IMR-90 (cell line): ENCODE measurements at regions not wholly inside any gene's neighbourhood (a gene's known extent, or its start where the extent isn't known, plus 50 kb on each side); places are given as distances from the start of the nearest gene placed in this dataset.

Experiments
- BHLHE40 ChIP-seq: fragments of 150-350 bp; IDR thresholded peaks from 2 replicates; pipeline ENCODE4 v1.6.1; 2016; ENCODE audit warnings: mild to moderate bottlenecking, low read depth, low read length
- POLR2A ChIP-seq: IDR thresholded peaks from 2 replicates; pipeline ENCODE4 v1.6.1; 2012; ENCODE audit warnings: mild to moderate bottlenecking, low read depth, low read length
- TF ChIP-seq, protein P1 (sequence below): conservative IDR thresholded peaks from 2 replicates; pipeline ENCODE4 v1.5.1; 2012; ENCODE audit warnings: mild to moderate bottlenecking, low read depth, low read length, improper control_type of control experiment

DNA sequence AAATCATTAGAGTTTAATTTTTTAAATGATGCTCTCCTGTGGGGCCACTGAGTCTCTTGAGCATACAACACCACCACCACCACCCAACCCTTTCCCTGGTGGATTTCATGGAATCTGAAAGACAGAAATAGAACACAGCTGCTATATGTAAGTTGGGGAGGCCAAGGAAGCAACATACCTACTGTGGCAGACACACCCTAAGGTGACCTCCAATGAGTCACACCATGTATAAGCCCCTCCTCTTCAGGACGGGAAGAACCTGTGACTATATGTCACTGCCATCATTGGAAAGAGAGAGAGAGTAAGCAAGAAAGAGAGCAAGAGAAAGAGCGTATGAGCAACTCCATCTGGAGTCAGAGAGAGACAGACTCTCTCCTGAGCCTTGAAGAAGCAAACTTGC, 172.4 kb upstream of the NFE2L3 start:
- TF ChIP-seq POLR2A (no peak), BHLHE40 (no peak)
- TF ChIP-seq, protein P1, sequence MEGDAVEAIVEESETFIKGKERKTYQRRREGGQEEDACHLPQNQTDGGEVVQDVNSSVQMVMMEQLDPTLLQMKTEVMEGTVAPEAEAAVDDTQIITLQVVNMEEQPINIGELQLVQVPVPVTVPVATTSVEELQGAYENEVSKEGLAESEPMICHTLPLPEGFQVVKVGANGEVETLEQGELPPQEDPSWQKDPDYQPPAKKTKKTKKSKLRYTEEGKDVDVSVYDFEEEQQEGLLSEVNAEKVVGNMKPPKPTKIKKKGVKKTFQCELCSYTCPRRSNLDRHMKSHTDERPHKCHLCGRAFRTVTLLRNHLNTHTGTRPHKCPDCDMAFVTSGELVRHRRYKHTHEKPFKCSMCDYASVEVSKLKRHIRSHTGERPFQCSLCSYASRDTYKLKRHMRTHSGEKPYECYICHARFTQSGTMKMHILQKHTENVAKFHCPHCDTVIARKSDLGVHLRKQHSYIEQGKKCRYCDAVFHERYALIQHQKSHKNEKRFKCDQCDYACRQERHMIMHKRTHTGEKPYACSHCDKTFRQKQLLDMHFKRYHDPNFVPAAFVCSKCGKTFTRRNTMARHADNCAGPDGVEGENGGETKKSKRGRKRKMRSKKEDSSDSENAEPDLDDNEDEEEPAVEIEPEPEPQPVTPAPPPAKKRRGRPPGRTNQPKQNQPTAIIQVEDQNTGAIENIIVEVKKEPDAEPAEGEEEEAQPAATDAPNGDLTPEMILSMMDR, result no peak
